Gastrocnemius medialis (tissue), 4 donors: ENCODE measurements at regions not wholly inside any gene's neighbourhood (a gene's known extent, or its start where the extent isn't known, plus 50 kb on each side); places are given as distances from the start of the nearest gene placed in this dataset.

ENCODE experiments used
- CTCF ChIP-seq, 5 experiments: fragments of 450-650 bp in 3 of 5; fragments of 200-600 bp in 2 of 5; sonication (generic) in 2 of 5; IDR thresholded peaks in 4 of 5; conservative IDR thresholded peaks in 1 of 5; 1 replicate in 4 of 5; 2 replicates in 1 of 5; pipeline ENCODE4 v1.5.1; 2016 to 2019; ENCODE audit warnings: antibody characterized with exemption in 5 of 5, mild to moderate bottlenecking in 3 of 5, moderate library complexity in 3 of 5
- POLR2A ChIP-seq, 2 donors: fragments of 450-650 bp; IDR thresholded peaks; one replicate each; pipeline ENCODE4 v1.6.1; 2017; ENCODE audit warnings: antibody characterized with exemption in 2 of 2, mild to moderate bottlenecking in 2 of 2, moderate library complexity in 2 of 2

- no peak for TF ChIP-seq CTCF (IDR thresholded peaks at IDR 0.05 in 4 of 5, conservative IDR thresholded peaks at IDR 0.05 in 1 of 5)
- no peak for TF ChIP-seq POLR2A (IDR thresholded peaks at IDR 0.05)
Measured at GRCh38 chr15:77749236-77749997, 116.7 kb upstream of the LINGO1 start.
